B cell (primary cell): ENCODE measurements at regions not wholly inside any gene's neighbourhood (a gene's known extent, or its start where the extent isn't known, plus 50 kb on each side); places are given as distances from the start of the nearest gene placed in this dataset.

Source experiments
- EZH2 ChIP-seq: IDR thresholded peaks from 2 replicates; pipeline ENCODE4 v1.6.1; 2012; ENCODE audit warnings: borderline replicate concordance, low read depth, mild to moderate bottlenecking, moderate library complexity, low read length; ENCODE audit not compliant: insufficient read depth, poor library complexity, severe bottlenecking
- TF ChIP-seq, protein P1 (sequence below): fragments of 200-600 bp; IDR thresholded peaks from one replicate; pipeline ENCODE4 v1.8.0; 2022; ENCODE audit warnings: antibody characterized with exemption, mild to moderate bottlenecking

DNA sequence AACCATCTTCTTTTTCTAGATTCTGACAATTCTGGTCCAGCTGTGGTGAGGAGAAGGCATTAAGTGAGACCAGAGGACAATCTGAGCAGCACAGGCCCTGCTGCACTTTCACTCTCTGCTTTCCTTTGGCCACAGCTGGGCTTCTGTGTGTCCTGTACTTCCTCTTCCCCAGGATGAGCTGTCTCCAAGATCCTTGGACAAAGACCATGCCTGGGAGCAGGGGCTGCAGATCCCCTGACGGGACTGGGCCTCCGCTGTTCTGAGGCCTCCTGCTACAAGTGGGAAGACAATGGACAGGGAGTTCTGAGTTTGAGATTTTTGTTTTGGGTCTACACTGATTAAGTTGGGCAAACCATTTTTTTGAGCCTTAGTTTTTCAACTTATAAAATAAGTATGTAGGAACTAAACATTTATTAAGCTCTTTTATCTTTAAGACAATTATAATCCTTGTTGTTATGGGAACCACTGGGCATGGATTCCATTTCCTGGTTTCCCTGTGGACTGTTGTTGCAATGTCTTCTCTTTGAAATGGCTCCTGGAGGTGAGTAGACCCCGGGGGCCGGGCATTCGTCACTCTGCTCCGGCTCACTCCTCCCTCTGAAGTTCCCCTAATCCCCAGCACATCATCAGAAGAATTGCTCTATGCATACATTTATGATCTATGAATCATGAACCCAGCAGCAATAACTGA lies 266.6 kb downstream of the ACTR3 start:
- TF ChIP-seq, protein P1, sequence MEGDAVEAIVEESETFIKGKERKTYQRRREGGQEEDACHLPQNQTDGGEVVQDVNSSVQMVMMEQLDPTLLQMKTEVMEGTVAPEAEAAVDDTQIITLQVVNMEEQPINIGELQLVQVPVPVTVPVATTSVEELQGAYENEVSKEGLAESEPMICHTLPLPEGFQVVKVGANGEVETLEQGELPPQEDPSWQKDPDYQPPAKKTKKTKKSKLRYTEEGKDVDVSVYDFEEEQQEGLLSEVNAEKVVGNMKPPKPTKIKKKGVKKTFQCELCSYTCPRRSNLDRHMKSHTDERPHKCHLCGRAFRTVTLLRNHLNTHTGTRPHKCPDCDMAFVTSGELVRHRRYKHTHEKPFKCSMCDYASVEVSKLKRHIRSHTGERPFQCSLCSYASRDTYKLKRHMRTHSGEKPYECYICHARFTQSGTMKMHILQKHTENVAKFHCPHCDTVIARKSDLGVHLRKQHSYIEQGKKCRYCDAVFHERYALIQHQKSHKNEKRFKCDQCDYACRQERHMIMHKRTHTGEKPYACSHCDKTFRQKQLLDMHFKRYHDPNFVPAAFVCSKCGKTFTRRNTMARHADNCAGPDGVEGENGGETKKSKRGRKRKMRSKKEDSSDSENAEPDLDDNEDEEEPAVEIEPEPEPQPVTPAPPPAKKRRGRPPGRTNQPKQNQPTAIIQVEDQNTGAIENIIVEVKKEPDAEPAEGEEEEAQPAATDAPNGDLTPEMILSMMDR: no peak
- no peak for TF ChIP-seq EZH2
